Activated CD4-positive, alpha-beta T cell treated with anti-CD3 and anti-CD28 coated beads, Interleukin-2, amount 50 U/mL, for 1 hour (primary cell): ENCODE measurements at regions not wholly inside any gene's neighbourhood (a gene's known extent, or its start where the extent isn't known, plus 50 kb on each side); places are given as distances from the start of the nearest gene placed in this dataset.

Experiments
- DNase-seq: peaks from one replicate; pipeline ENCODE4 v3.0.0-alpha.2; 2020

DNA sequence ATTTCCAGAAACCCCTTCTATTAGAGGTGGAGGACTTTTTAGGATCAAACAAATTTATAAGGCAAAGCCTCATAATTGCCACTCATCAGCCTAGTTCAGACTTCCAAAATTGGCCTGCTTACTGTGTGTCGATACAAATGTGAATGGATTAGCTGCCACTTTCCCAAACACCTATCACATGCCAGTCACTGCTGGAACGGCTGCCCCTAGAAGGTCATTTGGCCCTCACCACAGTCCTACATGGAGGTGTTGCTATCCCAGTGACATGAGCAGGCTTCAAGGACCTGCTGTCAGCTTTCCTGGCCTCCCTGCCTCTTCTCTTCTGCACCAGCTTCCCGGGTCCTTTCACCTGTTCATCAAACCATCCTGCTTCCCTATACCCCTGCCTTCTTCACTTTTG lies 279.2 kb upstream of the SKOR2 start:
- no peak for DNase-seq

DNA sequence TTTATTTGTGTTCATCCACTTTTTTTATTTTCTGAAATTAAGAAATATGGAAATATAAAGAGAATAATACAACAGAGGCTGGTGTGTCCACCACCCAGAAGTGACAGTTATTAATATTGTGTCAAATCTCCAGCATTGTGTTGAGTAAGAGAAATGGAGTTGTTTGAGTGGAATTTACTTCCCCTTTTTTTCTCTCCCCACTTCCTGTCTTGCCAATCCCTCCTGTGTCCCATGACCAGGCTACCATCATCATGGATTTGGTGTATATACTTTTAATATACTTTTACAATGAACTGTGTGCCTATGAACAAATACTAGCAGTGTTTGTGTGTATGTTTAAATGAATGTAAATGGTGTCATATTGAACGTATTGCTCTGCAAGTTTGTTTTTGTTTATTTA lies 276.9 kb upstream of the SKOR2 start:
- DNase-seq, result no peak

DNA sequence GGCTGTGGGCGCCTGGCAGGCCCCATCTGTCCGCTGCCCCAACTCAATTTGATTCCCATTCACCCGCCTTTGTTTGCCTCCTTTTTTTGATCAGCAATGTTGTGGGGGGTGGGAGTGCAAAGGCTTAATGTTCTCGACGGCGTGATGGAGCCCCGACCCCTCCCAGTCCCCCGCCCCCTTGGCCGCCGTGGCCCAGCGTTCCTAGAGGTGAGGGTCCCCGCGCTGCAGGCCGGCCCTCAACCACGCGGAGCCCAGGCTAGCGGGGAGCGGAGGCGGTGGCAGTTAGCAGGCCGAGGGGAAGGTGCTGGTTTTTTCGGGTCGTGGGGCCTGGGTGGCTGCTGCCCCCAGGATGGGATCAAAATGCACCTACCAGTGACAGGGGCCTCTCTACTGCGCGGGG lies 274.7 kb upstream of the SKOR2 start:
- no peak for DNase-seq

DNA sequence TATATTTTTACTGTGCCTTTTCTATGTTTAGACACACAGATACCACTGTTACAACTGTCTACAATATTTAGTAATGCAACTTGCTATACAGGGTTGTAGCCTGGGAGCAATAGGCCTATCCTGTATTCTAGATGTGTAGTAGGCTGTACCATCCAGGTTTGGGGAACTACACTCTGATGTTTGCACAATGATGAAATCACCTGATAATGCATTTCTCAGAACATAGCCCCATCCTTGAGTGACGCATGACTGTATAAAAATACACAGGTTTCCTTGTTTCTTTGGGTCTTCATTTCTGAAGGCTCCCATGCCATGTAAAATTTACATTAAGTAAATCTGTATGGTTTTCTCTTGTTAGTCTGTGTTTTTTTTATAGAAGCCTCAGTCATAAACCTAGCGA lies 270.9 kb upstream of the SKOR2 start:
- DNase-seq, result no peak

DNA sequence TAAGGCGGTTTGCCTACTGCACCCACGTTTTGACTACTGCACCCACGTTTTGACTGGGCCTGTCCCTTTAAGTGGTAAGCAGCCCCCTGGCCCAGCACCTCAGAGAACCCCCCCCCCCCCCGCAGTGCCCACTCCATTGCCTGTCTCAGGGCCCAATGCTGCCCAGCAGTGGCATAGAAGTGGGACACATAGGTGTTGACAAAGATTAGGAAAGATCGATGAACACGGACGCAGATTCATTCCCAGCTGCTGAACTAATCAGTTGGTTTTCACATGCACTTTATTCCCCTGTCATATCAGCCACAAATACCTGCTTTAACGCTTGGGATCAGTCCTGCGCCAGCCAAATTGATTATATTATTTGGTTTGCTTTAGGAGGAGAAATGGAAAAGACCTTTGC lies 268.8 kb upstream of the SKOR2 start:
- DNase-seq, result no peak

DNA sequence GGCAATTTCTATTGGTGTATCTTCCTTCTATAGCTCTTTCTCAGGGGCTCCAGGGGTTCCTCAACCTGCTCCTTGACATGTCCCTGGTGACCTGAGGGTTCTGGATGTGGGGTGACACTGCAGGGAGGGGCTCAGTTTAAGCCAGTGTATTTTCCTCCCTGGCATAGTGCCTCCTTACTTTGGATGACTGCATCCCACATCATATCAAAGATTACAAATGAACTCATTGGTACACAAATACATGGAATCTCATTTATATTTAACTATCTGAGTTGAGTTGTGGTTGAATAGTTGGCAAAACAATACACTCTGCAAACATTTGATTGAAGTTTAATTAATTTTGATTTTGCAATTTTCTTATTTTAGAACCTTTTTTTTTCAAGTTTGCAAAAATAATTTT lies 268.2 kb upstream of the SKOR2 start:
- DNase-seq, result no peak

DNA sequence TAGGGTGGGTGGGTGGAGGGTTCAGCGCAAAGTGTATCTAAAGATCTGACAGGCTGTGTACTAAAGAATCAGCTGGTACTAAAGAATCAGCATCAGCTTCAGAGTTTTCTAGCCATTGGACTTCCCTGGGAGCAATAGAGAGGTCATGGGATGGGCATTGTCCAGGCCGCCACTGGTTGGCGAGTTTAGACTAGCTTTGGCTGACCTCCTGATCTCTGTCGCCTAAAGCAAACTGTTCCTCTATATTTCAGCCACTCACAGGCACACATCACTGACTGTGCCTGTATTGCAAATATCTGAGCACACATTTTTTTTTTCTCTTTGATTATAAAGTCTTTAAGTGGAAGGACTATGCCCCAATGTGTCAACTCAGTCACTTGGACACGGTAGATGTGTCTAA lies 267.8 kb upstream of the SKOR2 start:
- DNase-seq, result no peak

DNA sequence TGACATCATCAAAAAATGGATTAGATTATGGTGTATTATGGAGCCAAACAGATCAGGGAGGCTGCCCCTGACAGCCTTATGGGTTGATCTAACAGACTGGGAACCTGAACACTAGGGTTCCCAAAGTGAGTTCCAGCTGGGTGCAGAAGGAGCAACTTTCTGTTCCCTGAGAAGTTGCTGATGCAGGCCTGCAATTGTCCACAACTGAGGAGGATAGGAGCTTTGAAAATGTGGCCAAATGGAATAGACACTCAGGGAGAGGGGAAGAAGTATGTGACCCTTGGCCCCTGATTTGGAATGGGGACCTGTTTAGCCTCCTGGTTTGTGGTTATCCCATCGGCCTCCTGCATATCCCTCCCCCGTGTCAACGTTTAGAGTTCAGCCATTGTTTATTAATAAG lies 262.2 kb upstream of the SKOR2 start:
- DNase-seq, result no peak

DNA sequence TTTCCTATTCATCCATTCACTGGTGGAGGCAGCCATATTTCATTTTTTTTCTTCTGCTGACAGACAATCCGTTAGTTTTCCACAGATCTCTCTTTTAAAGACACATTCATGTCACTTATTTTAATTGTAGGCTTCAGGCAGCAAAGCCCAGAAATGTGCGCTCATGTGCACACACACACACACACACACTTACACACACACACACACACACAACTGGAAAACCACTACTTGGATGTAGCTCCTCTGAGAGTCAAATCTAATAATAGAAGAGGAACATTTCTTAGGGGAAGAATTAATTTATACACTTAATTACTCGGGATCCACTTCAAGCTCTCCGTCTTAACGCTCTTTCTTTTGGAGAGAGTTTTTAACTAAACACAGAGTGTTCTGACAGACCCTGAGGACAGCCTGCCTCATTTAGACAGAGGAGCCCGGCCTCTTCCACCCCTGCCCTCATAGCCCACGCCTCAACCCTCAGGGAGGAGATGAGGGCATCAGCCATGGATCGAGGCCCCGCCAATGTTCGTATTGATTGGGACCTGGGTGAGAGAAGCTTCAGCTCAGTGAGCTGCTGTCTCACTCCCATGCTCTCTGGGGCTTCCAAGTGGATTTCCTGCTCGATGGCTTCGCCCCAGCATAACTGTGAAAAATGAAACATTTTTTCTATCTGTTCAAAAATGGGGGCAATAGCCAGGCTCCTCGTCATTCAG lies 261.4 kb upstream of the SKOR2 start:
- no peak for DNase-seq

DNA sequence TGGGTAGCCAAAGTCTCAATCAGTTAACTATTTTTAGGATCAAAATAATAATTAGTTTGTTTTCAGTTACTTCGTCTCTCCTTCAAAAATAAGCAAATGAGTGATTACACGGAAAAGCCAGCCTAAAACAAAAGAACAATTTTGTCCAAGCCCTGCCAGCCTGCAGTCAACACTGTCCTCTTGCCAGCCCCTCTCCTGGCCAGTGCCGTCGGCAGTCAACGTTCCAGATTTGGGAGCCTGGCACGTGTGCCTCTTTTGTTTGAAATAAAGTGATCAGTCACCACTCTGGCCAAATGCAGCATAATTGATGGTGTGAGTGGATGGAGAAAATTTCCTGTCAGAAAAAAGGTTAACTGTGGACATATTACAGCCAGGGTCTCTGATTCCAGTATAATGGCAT lies 260.6 kb upstream of the SKOR2 start:
- no peak for DNase-seq

DNA sequence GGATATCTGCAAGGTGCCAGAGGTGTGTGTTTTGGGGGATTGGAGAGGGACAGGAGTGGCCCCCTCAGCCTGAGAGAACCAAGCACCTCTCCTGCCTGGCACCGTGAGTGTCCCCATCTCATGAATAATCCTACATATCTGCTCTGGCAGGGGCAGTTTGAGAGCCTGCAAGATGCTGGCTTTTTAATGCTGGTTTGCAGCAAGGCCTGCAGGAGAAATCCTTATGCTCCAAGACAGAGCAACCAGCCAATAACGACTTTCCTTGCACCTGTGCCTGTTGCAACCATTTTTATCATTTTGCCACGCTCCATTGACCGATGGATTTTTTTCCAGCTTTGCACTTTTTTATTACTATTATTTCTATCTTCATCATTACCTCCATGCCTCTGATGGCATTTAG lies 259.4 kb upstream of the SKOR2 start:
- no peak for DNase-seq

DNA sequence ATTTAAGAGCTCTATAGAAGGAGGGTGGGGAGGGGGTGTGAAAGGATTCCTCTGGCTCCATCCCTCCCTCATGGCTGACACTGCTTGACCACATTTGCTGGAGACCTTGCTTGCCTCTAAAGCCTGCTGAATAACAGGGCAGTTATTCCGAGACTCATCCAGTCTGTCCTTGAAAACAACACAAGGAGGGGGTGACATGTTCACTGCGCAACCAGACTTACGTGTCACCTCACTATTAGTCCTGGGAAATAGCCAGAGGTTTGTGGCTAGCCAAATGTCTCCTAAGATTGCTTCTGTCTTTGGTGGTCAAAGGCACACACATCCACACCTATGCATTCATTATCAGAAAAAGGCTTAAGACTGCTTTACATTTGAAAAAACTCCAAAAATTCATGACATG lies 256.2 kb upstream of the SKOR2 start:
- no peak for DNase-seq

DNA sequence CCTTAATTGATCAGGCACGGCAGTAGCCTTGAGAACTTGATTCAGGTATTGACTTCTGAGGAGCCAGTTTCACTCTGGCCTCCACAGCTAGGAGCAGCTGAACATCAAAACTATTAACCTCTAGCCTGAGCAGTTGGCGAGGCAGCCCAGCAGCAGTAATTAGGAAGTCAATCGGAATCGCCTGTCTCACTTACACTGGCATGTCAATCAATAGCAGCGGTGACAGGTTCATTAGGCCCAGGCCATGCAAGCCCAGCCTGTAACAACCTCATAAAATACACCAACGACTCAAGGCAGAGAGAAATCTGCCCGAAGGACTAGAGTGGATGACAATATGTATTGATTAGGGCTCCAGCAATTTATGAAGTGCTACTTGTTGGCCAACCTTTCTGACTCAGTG lies 255.4 kb upstream of the SKOR2 start:
- no peak for DNase-seq

DNA sequence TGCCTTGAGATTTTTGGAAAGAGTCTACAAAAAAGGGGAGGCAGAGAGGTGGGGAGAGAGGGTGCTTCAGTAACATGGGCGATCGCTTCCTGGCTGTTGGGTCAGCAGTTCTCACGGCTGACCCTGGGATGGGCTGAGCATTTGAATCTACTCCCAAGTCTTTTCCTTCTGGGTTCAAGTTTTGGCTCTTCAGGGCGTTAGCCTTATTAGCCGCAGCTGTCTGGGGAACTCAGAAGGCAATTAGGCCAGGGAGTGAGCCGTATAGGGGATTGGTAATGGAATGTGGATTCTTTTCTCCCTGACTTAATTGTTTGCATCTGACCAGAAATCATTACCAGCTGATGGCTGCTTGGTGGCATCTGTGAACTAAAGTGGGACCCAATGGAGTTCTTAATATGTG lies 250.5 kb upstream of the SKOR2 start:
- DNase-seq, result no peak

DNA sequence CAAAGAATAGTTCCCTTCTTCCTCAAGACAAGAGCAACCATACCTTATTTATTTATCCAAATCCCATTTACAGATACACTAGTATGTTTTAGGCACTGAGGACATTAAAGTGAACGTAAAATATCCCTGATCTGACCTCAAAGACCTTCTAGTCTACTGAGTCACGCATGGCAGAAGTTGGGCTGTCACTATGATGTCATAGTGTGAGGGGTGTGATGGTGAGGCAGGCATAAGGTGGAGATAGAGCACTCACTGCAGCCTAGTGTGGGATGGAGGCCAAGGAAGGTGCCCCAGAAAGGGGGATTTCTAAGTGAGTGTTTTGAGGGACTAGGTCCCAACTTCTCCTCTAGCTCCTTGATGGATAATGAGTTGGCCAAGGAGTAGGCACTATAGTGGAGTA lies 249.5 kb upstream of the SKOR2 start:
- no peak for DNase-seq

DNA sequence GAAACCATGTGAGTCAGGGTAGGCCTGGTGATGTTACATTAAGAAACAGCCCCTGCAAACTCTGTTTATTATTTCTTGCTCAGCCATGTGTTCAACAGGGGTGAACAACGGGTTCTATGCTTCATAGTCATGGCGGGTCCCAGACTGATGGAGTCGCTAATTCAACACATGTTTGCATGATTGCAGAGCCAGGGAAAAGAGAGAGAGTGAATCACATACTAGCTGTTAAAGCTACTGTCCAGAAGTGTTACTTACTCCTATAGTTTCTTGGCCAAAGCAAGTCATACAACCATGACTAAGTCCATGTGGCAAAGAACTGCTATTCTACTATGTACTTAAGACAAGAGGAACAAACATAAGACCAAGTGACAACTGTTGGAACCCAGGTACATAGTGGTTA lies 241.2 kb upstream of the SKOR2 start:
- no peak for DNase-seq

DNA sequence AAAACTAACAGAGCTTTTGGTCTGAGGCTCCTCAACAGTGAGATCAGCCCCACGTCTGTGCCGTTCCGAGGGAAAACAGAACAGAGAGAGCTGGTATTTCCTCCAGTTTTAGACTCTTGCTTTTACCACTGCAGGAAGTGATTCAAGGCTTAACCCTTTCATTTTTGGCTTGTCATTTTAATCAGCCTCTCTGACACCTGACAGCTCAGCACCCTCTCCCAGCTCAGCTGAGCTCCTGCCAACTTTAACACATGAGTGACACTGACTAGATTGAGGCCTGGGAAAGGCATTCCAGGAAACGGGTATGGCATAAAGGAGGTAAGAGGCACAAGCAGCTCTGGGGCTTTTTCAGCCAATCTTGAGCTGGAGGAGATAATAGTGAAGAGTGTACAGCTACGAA lies 239.4 kb upstream of the SKOR2 start:
- DNase-seq, result no peak

DNA sequence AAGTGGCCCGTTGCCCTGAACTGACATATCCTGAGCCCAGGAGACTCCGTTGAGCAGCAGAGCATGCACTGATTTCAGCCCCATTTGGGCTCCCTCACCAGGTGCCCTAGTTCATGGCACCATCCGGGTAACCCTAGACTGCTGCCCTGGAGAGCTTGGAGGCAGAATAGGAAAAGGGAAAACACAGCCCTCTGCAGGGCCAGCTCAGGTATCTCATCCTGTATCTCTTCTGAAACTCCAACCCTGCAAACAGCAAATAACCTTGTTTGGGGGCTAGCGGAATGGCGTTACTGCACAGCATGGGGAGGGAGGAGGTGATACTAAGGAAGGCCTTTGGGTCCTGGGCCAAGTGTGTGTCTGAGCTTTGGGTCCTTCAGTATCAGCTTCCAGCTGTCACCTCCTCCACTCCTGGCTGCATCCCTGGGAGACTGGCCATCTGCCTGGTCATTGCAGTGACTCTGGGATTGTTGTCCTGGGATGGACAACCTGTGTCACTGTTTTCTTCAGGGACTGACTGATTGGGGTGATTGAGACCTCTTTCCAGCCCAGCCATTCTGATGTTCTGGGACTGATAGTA lies 233.8 kb upstream of the SKOR2 start:
- no peak for DNase-seq

DNA sequence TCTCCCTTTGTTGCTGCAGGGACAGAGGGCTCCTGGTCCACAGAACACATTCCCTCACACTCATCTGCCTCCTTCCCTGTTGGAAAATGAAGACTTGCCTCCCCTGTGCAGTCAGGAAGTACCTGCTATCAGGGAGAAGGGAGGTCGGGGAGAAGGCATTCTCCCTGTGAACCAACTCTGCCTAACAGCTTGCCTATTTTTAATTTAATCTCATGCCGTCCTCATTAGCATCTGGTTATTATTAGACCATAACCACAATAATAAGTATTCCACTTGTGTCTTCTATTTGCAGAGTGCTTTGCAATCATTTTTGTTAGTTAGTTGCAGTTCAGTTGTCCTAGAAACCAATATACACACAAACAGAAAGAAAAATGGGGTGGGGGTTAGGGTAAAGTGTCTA lies 232.6 kb upstream of the SKOR2 start:
- no peak for DNase-seq

DNA sequence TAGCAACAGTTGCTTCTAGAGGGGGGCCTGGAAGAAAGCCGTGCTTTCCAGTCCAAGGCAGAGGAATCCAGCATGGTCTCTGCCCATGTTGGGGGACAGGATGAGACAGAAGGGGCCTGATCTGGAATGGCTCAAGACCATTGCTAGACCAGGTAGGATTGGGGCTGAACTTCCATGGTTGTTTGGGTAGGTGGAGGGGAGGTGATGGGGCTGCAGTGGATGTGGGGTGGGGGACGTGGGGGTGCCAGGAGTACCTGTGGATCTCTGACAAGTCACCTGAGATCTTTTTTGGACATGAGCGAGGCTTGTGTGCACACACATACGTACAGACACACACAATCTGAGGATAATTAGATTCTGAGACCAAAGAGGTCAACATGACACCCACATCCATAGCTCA lies 228.7 kb upstream of the SKOR2 start:
- DNase-seq, result no peak

DNA sequence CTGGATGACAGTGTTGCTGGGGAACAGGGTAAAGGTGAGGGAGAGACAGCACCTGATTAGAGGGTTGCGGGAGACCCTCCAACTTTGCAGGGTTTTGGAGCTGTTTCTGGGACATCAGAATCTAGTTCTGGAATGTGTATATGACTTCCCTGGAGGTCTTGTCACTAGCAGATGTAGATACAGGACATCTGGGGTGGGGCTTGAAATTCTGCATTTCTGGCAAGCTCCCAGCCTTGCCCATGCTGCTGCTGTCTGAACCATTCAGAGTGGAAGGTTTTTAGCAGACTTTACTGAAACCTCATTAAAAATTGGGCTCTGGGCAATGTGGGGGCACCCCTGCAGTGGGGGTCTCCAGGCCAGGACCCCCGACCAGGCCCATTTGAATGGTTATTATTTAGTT lies 220.3 kb upstream of the SKOR2 start:
- DNase-seq, result no peak

DNA sequence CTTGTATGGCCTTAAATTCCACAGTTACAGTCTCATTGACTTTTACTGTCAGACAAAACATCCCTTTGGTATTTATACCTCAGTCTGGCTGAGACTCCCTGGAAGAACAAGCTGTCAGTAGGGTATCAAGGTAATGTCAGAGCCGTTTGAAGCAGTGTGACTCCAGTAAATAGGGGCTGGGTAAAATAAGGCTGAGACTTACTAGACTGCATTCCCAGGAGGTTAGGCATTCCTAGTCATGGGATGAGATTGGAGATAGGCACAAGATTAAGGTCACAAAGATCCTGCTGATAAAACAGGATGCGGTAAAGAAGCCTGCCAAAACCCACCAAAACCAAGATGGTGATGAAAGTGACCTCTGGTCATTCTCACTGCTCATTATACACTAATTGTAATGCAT lies 219.5 kb upstream of the SKOR2 start:
- DNase-seq, result no peak

DNA sequence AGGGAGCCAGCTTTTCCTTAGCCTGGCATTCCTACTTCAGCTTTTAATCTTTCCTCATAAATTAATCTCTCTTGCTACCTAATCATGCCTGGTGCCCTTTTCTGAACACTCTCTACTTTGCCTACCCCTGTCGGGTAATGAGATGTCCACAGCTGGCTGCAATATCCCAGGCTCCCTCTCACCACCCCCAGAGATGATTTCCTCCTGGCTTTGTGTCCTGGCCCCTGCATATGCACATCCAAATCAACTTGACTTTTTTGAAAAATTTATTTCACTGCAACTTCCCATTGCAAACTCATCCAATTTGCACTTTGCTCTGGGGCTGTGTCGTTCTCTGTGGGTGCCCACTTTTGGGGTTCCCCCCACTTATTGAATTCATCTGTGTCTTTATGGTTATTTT lies 218.1 kb upstream of the SKOR2 start:
- DNase-seq, result no peak

DNA sequence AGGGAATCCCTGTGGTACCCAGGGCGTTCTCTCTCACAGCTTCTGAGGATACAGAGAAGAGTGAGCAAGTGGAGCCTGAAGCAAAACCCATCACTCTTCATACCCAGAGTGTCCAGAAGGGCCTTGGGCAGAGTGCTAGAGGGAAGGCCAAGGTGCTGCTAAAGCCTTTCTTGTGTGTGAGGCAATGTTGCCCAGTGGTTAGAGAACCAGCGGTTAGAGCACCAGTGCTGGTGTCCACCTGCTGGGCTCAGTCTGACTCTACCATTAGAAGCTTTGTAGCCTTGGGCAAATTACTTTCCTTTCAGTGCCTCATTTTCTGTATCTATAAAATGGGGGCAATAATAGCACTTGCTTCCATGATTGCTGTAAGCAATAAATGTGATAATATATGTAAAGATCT lies 210.5 kb upstream of the SKOR2 start:
- DNase-seq, result no peak

DNA sequence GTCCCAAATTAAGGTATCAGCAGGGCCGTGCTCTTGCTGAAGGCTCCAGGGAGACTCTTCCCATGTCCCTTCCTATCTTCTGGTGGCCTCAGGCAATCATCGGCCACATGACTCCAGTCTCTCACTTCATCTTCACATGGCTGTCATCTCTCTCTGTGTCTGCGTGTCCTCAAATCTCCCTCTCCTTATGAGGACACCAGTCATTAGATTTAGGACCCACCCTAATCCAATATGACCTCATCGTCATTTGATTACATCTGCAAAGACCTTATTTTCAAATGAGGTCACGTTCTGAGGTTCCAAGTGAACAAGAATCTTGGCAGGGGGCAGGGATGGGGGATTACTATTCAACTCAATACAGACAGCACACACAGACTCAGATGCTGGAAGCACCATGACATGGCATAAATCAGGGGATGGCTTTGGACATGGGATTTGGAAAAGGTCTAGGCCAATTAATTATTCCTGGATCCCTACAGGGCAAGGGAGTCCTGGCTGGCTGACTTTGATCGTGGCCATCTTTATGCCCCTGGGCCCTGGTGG lies 210.0 kb upstream of the SKOR2 start:
- DNase-seq, result no peak
